ENCODE measurements at regions not wholly inside any gene's neighbourhood (a gene's known extent, or its start where the extent isn't known, plus 50 kb on each side); places are given as distances from the start of the nearest gene placed in this dataset.
A peak's percentile ranks its signal among the peaks of the same experiment; 100 is the strongest.

GRCh38 chr12:75638792-75639191 lies 127.4 kb upstream of the KRR1 start:
- H3K9ac ChIP-seq (ENCODE audit: low read length in 3 of 3): no peak overlapping the region
- no peaks in the 10 kb centered on the region for H3K27me3 ChIP-seq (ENCODE audit: control insufficient read depth, insufficient read depth, low read length)
- DNase-seq (peak in 4 of 5 donors; percentile 40 to 52 (median 42)), FAIRE-seq (no peak)
- H3K4me1 ChIP-seq (ENCODE audit: control insufficient read depth in 2 of 3, insufficient read depth in 2 of 3, low read depth in 1 of 3, low read length in 3 of 3): no peaks in the 10 kb centered on the region
- intact Hi-C loops (cut with DNase I): no loop called here
- H3K27ac ChIP-seq (ENCODE audit: low read depth in 2 of 2, low read length in 2 of 2): no peak overlapping the region
- no peaks in the 10 kb centered on the region for H3K36me3 ChIP-seq (ENCODE audit: control insufficient read depth in 2 of 3, insufficient read depth in 3 of 3, low read length in 3 of 3)
- no peak overlapping the region for H3K4me3 ChIP-seq (ENCODE audit: low read length in 3 of 3)
- H3K9me3 ChIP-seq (ENCODE audit: control insufficient read depth in 2 of 3, insufficient read depth in 1 of 3, low read length in 3 of 3): no peaks in the 10 kb centered on the region
- TF ChIP-seq CTCF (IDR thresholded peaks at IDR 0.05; ENCODE audit: borderline replicate concordance, extremely low read depth, insufficient read depth): no peak

GRCh38 chr12:75636607-75637006 lies 125.2 kb upstream of the KRR1 start:
- no peaks in the 10 kb centered on the region for H3K27me3 ChIP-seq (ENCODE audit: control insufficient read depth, insufficient read depth, low read length)
- intact Hi-C loops (cut with DNase I): no loop called here
- H3K4me1 ChIP-seq (ENCODE audit: control insufficient read depth in 2 of 3, insufficient read depth in 2 of 3, low read depth in 1 of 3, low read length in 3 of 3): no peaks in the 10 kb centered on the region
- H3K36me3 ChIP-seq (ENCODE audit: control insufficient read depth in 2 of 3, insufficient read depth in 3 of 3, low read length in 3 of 3): no peaks in the 10 kb centered on the region
- no peak overlapping the region for H3K4me3 ChIP-seq (ENCODE audit: low read length in 3 of 3)
- TF ChIP-seq CTCF (IDR thresholded peaks at IDR 0.05; ENCODE audit: borderline replicate concordance, extremely low read depth, insufficient read depth): no peak
- H3K27ac ChIP-seq (ENCODE audit: low read depth in 2 of 2, low read length in 2 of 2): no peak overlapping the region
- no peak overlapping the region for H3K9ac ChIP-seq (ENCODE audit: low read length in 3 of 3)
- DNase-seq: no peak
- no peaks in the 10 kb centered on the region for H3K9me3 ChIP-seq (ENCODE audit: control insufficient read depth in 2 of 3, insufficient read depth in 1 of 3, low read length in 3 of 3)
- no peak for FAIRE-seq

GRCh38 chr12:75635606-75636444 lies 124.4 kb upstream of the KRR1 start:
- Histone ChIP-seq H3K9me3 (ENCODE audit: control insufficient read depth in 2 of 3, insufficient read depth in 1 of 3, low read length in 3 of 3) (no peaks in the 10 kb centered on the region), H3K4me3 (ENCODE audit: low read length in 3 of 3) (no peak overlapping the region), H3K27ac (ENCODE audit: low read depth in 2 of 2, low read length in 2 of 2) (no peak overlapping the region), H3K36me3 (ENCODE audit: control insufficient read depth in 2 of 3, insufficient read depth in 3 of 3, low read length in 3 of 3) (no peaks in the 10 kb centered on the region), H3K9ac (ENCODE audit: low read length in 3 of 3) (no peak overlapping the region), H3K4me1 (ENCODE audit: control insufficient read depth in 2 of 3, insufficient read depth in 2 of 3, low read depth in 1 of 3, low read length in 3 of 3) (no peaks in the 10 kb centered on the region), H3K27me3 (ENCODE audit: control insufficient read depth, insufficient read depth, low read length) (no peaks in the 10 kb centered on the region)
- intact Hi-C loops (cut with DNase I): no loop called here
- TF ChIP-seq CTCF (IDR thresholded peaks at IDR 0.05; ENCODE audit: borderline replicate concordance, extremely low read depth, insufficient read depth): no peak
- FAIRE-seq (no peak), DNase-seq (peak in 1 of 5 donors; percentile 39)

Measured in kidney (tissue), 13 donors.